Naive thymus-derived CD4-positive, alpha-beta T cell (primary cell): ENCODE measurements at regions not wholly inside any gene's neighbourhood (a gene's known extent, or its start where the extent isn't known, plus 50 kb on each side); places are given as distances from the start of the nearest gene placed in this dataset.

ENCODE experiments used
- ATAC-seq: fragments of 150-1000 bp; cut with Tn5 transposase; 2 replicates; pipeline ENCODE4 v1.10.0; 2021; ENCODE audit warnings: mild to moderate bottlenecking, moderate library complexity
- CTCF ChIA-PET: fragments of 350-600 bp; sonication (Branson Sonifier 250); formaldehyde crosslinking; loops from one replicate; lab custom pipeline; 2021; ENCODE audit warnings: antibody characterized with exemption; lab: Charles Lee
- POLR2A ChIA-PET: fragments of 350-600 bp; sonication (Branson Sonifier 250); formaldehyde crosslinking; loops from one replicate; lab custom pipeline; 2021; ENCODE audit warnings: antibody characterized with exemption, inconsistent platforms; lab: Charles Lee
- DNase-seq, 9 donors: peaks; one replicate each; pipeline versions ENCODE4 v3.0.0 to v3.0.0-alpha.2; 2020 to 2022; ENCODE audit warnings: mixed read lengths in 1 of 9
- H3K27ac ChIP-seq: one replicate; pipeline ENCODE4 v1.7.0; 2013; ENCODE audit warnings: mild to moderate bottlenecking, low read depth, low read length, moderate library complexity
- H3K27me3 ChIP-seq, 2 donors: one replicate each; pipeline ENCODE4 v1.7.0; 2013; ENCODE audit warnings: low read length in 2 of 2, mild to moderate bottlenecking in 2 of 2, moderate library complexity in 2 of 2; ENCODE audit not compliant: control insufficient read depth in 2 of 2, insufficient read depth in 2 of 2
- H3K36me3 ChIP-seq, 3 experiments: 1 replicate in 2 of 3; 2 replicates in 1 of 3; pipeline ENCODE4 v1.7.0; 2013; ENCODE audit warnings: low read length in 3 of 3, mild to moderate bottlenecking in 3 of 3, moderate library complexity in 1 of 3; ENCODE audit not compliant: insufficient read depth in 3 of 3, control insufficient read depth in 2 of 3
- H3K4me1 ChIP-seq, 2 donors: one replicate each; pipeline ENCODE4 v1.7.0; 2013; ENCODE audit warnings: low read length in 2 of 2, mild to moderate bottlenecking in 2 of 2, moderate library complexity in 1 of 2; ENCODE audit not compliant: control insufficient read depth in 2 of 2, insufficient read depth in 2 of 2
- H3K4me3 ChIP-seq: 2 replicates; pipeline ENCODE4 v1.7.0; 2013; ENCODE audit warnings: mild to moderate bottlenecking, low read length
- H3K9me3 ChIP-seq, 3 experiments: 1 replicate in 2 of 3; 2 replicates in 1 of 3; pipeline ENCODE4 v1.7.0; 2013; ENCODE audit warnings: low read length in 3 of 3; ENCODE audit not compliant: control insufficient read depth in 2 of 3
- H3K27ac Mint-ChIP-seq, 9 donors: one replicate each; pipeline ENCODE4 v1.8.0; 2020 to 2022; ENCODE audit warnings: mixed read lengths in 9 of 9, mild to moderate bottlenecking in 8 of 9, moderate library complexity in 5 of 9, inconsistent platforms in 2 of 9
- H3K27me3 Mint-ChIP-seq, 5 donors: one replicate each; pipeline ENCODE4 v1.8.0; 2021 to 2022; ENCODE audit warnings: mixed read lengths in 5 of 5, mild to moderate bottlenecking in 1 of 5
- H3K36me3 Mint-ChIP-seq, 5 donors: one replicate each; pipeline ENCODE4 v1.8.0; 2020 to 2022; ENCODE audit warnings: mixed read lengths in 5 of 5, mild to moderate bottlenecking in 3 of 5, inconsistent platforms in 1 of 5
- H3K4me1 Mint-ChIP-seq, 7 donors: one replicate each; pipeline ENCODE4 v1.8.0; 2020 to 2022; ENCODE audit warnings: mixed read lengths in 7 of 7, mild to moderate bottlenecking in 3 of 7, inconsistent platforms in 1 of 7
- H3K4me3 Mint-ChIP-seq, 10 donors: one replicate each; pipeline ENCODE4 v1.8.0; 2020 to 2022; ENCODE audit warnings: mild to moderate bottlenecking in 10 of 10, mixed read lengths in 10 of 10, moderate library complexity in 6 of 10, inconsistent platforms in 2 of 10
- H3K9me3 Mint-ChIP-seq, 11 donors: one replicate each; pipeline ENCODE4 v1.8.0; 2020 to 2022; ENCODE audit warnings: mixed read lengths in 11 of 11, mild to moderate bottlenecking in 4 of 11, inconsistent platforms in 1 of 11, moderate library complexity in 1 of 11
- intact Hi-C, 2 donors: fragments of 100-400 bp; cut with micrococcal nuclease; formaldehyde crosslinking; loops; one replicate each; pipeline ENCODE4 v1.15.1; 2023

DNA sequence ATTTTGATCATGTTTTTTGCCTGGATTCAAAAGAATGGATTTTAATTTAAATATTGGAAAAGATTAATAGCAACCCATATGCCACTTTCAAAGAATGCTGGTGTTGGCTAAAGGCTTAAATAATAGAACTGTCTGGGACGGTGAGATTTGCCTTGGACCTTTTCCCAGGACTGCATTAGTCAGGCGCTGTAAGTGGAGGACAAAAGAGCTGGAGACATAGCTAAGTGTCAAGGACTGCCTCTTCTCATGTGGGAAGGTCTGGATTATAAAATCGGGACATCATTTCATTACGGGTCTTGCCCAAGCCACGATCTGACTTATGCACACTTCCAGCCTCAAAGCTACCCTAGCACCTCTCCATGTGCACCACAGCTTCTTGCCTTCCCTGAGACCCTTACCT lies 458.5 kb upstream of the DEPDC1 start:
- no peaks in the 10 kb centered on the region for H3K27me3 ChIP-seq
- H3K4me3 ChIP-seq, result no peak overlapping the region
- Mint-ChIP-seq H3K4me1 (no peaks in the 10 kb centered on the region), H3K9me3 (peaks cover 0 to 23% (median 4%) of the 10 kb centered on the region in 11 donors), H3K4me3 (no peak overlapping the region), H3K36me3 (no peaks in the 10 kb centered on the region), H3K27me3 (no peaks in the 10 kb centered on the region), H3K27ac (no peak overlapping the region)
- H3K36me3 ChIP-seq, result no peaks in the 10 kb centered on the region
- no peak overlapping the region for H3K27ac ChIP-seq
- ChIA-PET POLR2A (no interaction called here), CTCF (no interaction called here)
- ATAC-seq (no peak), DNase-seq (no peak)
- H3K4me1 ChIP-seq, result no peaks in the 10 kb centered on the region
- intact Hi-C loops, result no loop called here
- no peaks in the 10 kb centered on the region for H3K9me3 ChIP-seq

DNA sequence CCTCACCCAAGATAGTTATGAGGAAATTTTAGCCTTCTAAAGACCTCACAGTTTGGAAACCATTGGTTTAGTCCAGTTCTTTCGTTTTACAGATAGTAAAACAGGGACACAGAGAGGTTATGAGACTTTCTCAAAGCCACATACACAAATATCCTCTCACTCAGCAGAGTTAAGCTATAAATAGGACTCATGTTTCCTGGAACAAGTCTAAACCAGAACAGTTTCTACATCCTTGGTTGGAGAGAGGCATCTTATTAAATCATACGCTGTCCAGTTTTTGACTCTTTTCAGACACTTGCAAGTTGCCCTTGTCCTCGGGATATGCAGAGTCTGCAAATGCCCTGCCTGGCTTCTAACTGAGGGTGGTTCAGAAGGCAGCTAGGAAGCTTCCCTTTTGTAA lies 462.1 kb upstream of the DEPDC1 start:
- Mint-ChIP-seq H3K4me3 (no peak overlapping the region), H3K36me3 (no peaks in the 10 kb centered on the region), H3K27ac (no peak overlapping the region), H3K27me3 (no peaks in the 10 kb centered on the region), H3K4me1 (no peaks in the 10 kb centered on the region), H3K9me3 (peaks cover 0 to 16% (median 3%) of the 10 kb centered on the region in 11 donors)
- ChIA-PET POLR2A (no interaction called here), CTCF (interaction anchor here (0.6 kb wide), 1 partner anchor 212 kb away, joined by 3 read pairs; no protein-coding TSS in a partner anchor)
- H3K4me1 ChIP-seq, result no peaks in the 10 kb centered on the region
- intact Hi-C loops, result no loop called here
- no peak overlapping the region for H3K4me3 ChIP-seq
- no peaks in the 10 kb centered on the region for H3K9me3 ChIP-seq
- H3K36me3 ChIP-seq, result no peaks in the 10 kb centered on the region
- ATAC-seq, result no peak
- no peak overlapping the region for H3K27ac ChIP-seq
- no peaks in the 10 kb centered on the region for H3K27me3 ChIP-seq
- DNase-seq, result no peak

DNA sequence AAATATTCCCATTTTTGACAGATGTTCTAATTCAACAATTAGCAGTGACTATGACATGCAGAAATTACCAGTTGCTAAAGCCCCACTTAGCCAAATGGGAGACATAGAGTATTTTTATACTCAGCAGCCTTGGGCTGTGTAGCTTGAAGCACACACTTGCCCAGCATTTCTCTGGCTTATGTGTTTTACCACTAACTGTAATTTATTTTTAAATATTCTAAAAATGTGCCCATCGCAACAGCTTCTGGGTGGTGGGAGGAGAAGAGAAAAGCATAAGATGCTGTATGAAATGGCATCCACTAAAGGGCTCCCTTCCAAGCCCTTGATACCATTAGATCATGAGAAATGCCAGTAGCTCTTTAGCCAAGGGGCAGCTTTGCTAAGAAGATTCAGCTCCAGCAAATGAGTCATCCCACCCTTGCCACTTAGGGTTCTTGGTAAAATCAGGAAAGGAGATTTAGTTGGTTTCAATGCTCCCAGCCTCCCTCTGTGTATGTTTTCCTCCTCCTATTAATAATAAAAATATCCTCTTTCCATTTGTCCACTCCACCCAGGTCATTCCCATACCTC lies 462.7 kb upstream of the DEPDC1 start:
- no peak overlapping the region for H3K4me3 Mint-ChIP-seq
- ChIA-PET POLR2A (no interaction called here), CTCF (interaction anchor here (0.6 kb wide), 1 partner anchor 212 kb away, joined by 3 read pairs; no protein-coding TSS in a partner anchor)

DNA sequence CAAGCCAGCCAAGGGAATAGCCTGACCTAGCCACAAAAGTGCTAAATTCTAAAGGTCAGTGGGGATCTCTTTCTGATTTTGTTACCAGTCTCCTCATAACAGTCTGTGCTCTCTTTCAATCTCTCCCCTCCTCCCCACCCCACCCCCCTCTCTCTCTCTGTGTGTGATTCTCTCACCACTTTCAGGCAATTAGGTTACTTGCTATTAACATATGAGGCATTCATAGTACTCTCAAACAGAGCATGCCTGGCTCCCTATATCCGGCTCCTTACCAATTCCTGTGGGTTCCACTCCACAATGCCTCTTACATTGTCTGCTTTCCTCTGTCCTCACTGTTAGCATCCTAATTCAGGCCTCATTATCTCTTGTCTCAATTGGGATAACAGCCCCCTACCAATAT lies 464.3 kb upstream of the DEPDC1 start:
- Histone ChIP-seq H3K9me3 (peaks cover 0 to 4% (median 0%) of the 10 kb centered on the region in 3 experiments), H3K27me3 (no peaks in the 10 kb centered on the region), H3K27ac (no peak overlapping the region), H3K36me3 (no peaks in the 10 kb centered on the region), H3K4me3 (no peak overlapping the region), H3K4me1 (no peaks in the 10 kb centered on the region)
- DNase-seq (no peak), ATAC-seq (no peak)
- Mint-ChIP-seq H3K9me3 (peaks cover 0 to 9% (median 3%) of the 10 kb centered on the region in 11 donors), H3K36me3 (no peaks in the 10 kb centered on the region), H3K4me3 (no peak overlapping the region), H3K4me1 (no peaks in the 10 kb centered on the region), H3K27ac (no peak overlapping the region), H3K27me3 (no peaks in the 10 kb centered on the region)
- ChIA-PET CTCF (no interaction called here), POLR2A (no interaction called here)
- intact Hi-C loops, result no loop called here

More for the DNA sequence above, 462.7 kb upstream of the DEPDC1 start:
- H3K27me3 ChIP-seq, result no peaks in the 10 kb centered on the region
- Mint-ChIP-seq H3K4me1 (no peaks in the 10 kb centered on the region), H3K36me3 (no peaks in the 10 kb centered on the region), H3K27ac (no peak overlapping the region), H3K27me3 (no peaks in the 10 kb centered on the region), H3K9me3 (peaks cover 0 to 16% (median 3%) of the 10 kb centered on the region in 11 donors)
- ATAC-seq (no peak), DNase-seq (no peak)
- no peaks in the 10 kb centered on the region for H3K4me1 ChIP-seq
- no peaks in the 10 kb centered on the region for H3K9me3 ChIP-seq
- no peak overlapping the region for H3K27ac ChIP-seq
- intact Hi-C loops, result no loop called here
- no peaks in the 10 kb centered on the region for H3K36me3 ChIP-seq
- H3K4me3 ChIP-seq, result no peak overlapping the region

DNA sequence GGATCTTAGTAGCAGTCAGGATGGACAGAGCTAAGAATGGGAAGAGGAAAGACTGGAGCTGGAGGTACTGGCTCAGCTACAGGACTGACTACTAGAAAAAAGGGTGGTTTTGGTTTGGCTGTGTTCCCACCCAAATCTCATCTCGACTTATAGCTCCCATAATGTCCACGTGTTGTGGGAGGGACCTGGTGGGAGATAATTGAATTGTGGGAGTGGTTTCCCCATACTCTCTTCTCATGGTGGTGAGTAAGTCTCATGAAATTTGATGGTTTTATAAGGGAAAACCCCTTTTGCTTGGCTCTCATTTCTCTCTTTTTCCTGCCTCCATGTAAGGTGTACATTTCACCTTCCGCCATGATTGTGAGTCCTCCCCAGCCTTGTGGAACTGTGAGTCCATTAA lies 466.5 kb upstream of the DEPDC1 start:
- CTCF ChIA-PET, result no interaction called here
- H3K27me3 ChIP-seq, result no peaks in the 10 kb centered on the region
- intact Hi-C loops, result no loop called here
- no peaks in the 10 kb centered on the region for H3K36me3 ChIP-seq
- no peaks in the 10 kb centered on the region for H3K4me1 ChIP-seq
- no peak overlapping the region for H3K4me3 Mint-ChIP-seq
- ATAC-seq, result no peak
- H3K27ac ChIP-seq, result no peak overlapping the region
- POLR2A ChIA-PET, result no interaction called here
- no peaks in the 10 kb centered on the region for H3K36me3 Mint-ChIP-seq
- H3K27me3 Mint-ChIP-seq, result no peaks in the 10 kb centered on the region
- H3K4me1 Mint-ChIP-seq, result no peaks in the 10 kb centered on the region
- DNase-seq, result no peak
- no peak overlapping the region for H3K27ac Mint-ChIP-seq
- H3K4me3 ChIP-seq, result no peak overlapping the region
- H3K9me3 ChIP-seq, result peaks cover 0 to 4% (median 0%) of the 10 kb centered on the region in 3 experiments
- peaks cover 0 to 13% (median under 1%) of the 10 kb centered on the region in 11 donors for H3K9me3 Mint-ChIP-seq

DNA sequence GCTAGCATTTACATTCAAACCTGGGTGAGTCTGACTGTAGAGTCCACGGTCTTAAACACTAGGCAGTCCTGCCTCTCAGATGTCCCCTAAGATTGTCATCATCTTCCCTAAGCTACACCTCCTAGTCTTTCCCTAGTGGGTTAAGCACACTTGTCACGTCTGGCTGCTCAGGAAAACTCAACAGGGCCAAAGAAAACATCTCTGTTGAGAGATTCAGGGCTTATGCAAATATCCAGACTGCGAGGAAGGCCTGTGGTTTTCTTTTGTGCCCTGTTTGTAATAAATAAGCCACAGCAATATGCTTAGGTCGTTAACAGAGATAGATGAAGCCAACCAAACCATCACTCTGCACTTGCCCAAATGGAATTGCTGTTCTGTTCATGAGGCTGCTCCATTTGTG lies 472.6 kb upstream of the DEPDC1 start:
- CTCF ChIA-PET, result no interaction called here
- Mint-ChIP-seq H3K27me3 (no peaks in the 10 kb centered on the region), H3K4me3 (no peak overlapping the region), H3K4me1 (no peaks in the 10 kb centered on the region), H3K9me3 (peaks cover 0 to 8% (median 0%) of the 10 kb centered on the region in 11 donors), H3K36me3 (no peaks in the 10 kb centered on the region), H3K27ac (no peak overlapping the region)
- POLR2A ChIA-PET, result no interaction called here
- Histone ChIP-seq H3K27ac (no peak overlapping the region), H3K9me3 (peaks cover 0 to 4% (median 0%) of the 10 kb centered on the region in 3 experiments), H3K27me3 (no peaks in the 10 kb centered on the region), H3K36me3 (no peaks in the 10 kb centered on the region), H3K4me3 (no peak overlapping the region), H3K4me1 (no peaks in the 10 kb centered on the region)
- no peak for ATAC-seq
- intact Hi-C loops, result no loop called here
- DNase-seq, result no peak

DNA sequence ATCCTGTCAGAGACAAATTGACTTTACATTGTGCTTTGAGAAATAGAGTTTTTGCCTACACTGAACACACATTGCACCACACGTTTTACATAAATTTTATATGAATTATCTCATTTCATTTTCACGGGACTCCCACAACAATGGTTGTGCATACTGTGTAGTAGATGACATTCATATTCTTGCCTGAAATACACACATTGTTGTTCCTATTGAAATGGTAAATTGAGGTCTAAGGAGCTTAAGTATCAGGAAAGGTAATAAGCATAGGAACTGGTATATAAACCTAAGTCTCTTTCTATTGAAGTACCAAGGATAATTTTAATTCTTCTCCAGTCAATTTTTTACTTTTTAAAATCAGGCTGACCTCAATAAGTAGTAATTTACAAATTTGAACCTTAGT lies 473.7 kb upstream of the DEPDC1 start:
- no peaks in the 10 kb centered on the region for H3K36me3 ChIP-seq
- no peak overlapping the region for H3K27ac Mint-ChIP-seq
- no peaks in the 10 kb centered on the region for H3K36me3 Mint-ChIP-seq
- H3K4me1 Mint-ChIP-seq, result no peaks in the 10 kb centered on the region
- no peak overlapping the region for H3K4me3 ChIP-seq
- intact Hi-C loops, result no loop called here
- H3K27ac ChIP-seq, result no peak overlapping the region
- H3K4me1 ChIP-seq, result no peaks in the 10 kb centered on the region
- H3K27me3 Mint-ChIP-seq, result no peaks in the 10 kb centered on the region
- no peaks in the 10 kb centered on the region for H3K27me3 ChIP-seq
- no peaks in the 10 kb centered on the region for H3K9me3 ChIP-seq
- ChIA-PET POLR2A (no interaction called here), CTCF (no interaction called here)
- H3K4me3 Mint-ChIP-seq, result no peak overlapping the region
- ATAC-seq, result no peak
- DNase-seq, result no peak
- peaks cover 0 to 10% (median 0%) of the 10 kb centered on the region in 11 donors for H3K9me3 Mint-ChIP-seq
